OCI-LY7 (cell line): ENCODE measurements at regions not wholly inside any gene's neighbourhood (a gene's known extent, or its start where the extent isn't known, plus 50 kb on each side); places are given as distances from the start of the nearest gene placed in this dataset.

Experiments used
- BruUV-seq: library from RNA; stranded (reverse); fragments of 400-500 nt; replicated peaks from 2 replicates; lab custom pipeline; 2021; lab: Mats Ljungman, UMichigan
- CTCF ChIA-PET: fragments of 300-600 bp; sonication (Branson Sonifier 250); formaldehyde crosslinking; loops from one replicate; lab custom pipeline; 2022; ENCODE audit warnings: antibody characterized with exemption; ENCODE audit not compliant: unreplicated experiment; lab: Charles Lee
- POLR2A ChIA-PET: fragments of 300-600 bp; sonication (Branson Sonifier 250); formaldehyde crosslinking; loops from one replicate; lab custom pipeline; 2022; ENCODE audit warnings: antibody characterized with exemption; lab: Charles Lee
- DNase-seq: peaks from one replicate; pipeline ENCODE4 v3.0.0-alpha.2; 2015; ENCODE audit warnings: low spot score
- H2AFZ ChIP-seq: fragments of 200-600 bp; sonication (generic), shearing (Covaris generic); 2 replicates; pipeline ENCODE4 v1.6.1; 2014; ENCODE audit warnings: mild to moderate bottlenecking, antibody characterized with exemption, low read length, moderate library complexity
- H3K27ac ChIP-seq: fragments of 200-600 bp; sonication (generic); 2 replicates; pipeline ENCODE4 v1.5.1; 2014; ENCODE audit warnings: mixed run types, low read depth, mild to moderate bottlenecking, moderate library complexity, low read length, inconsistent platforms; ENCODE audit not compliant: poor library complexity, severe bottlenecking
- H3K36me3 ChIP-seq: fragments of 200-600 bp; sonication (generic); 2 replicates; pipeline ENCODE4 v1.6.1; 2014; ENCODE audit warnings: mild to moderate bottlenecking, antibody characterized with exemption, low read length, moderate library complexity, mixed read lengths; ENCODE audit not compliant: insufficient read depth
- H3K4me1 ChIP-seq: fragments of 200-600 bp; sonication (generic); 2 replicates; pipeline ENCODE4 v1.5.1; 2014; ENCODE audit warnings: mild to moderate bottlenecking, low read length; ENCODE audit not compliant: insufficient read depth, poor library complexity, severe bottlenecking
- H3K4me2 ChIP-seq: fragments of 200-600 bp; sonication (generic); 2 replicates; pipeline ENCODE4 v1.6.1; 2014; ENCODE audit warnings: mild to moderate bottlenecking, low read length
- H3K4me3 ChIP-seq: fragments of 200-600 bp; sonication (generic); 2 replicates; pipeline ENCODE4 v1.5.1; 2014; ENCODE audit warnings: mild to moderate bottlenecking, low read depth, low read length; ENCODE audit not compliant: poor library complexity, severe bottlenecking
- H3K79me2 ChIP-seq: fragments of 200-600 bp; sonication (generic); 2 replicates; pipeline ENCODE4 v1.6.1; 2016; ENCODE audit warnings: low read depth, mild to moderate bottlenecking, low read length, moderate library complexity, mixed read lengths; ENCODE audit not compliant: insufficient read depth
- H3K9me2 ChIP-seq: fragments of 200-600 bp; sonication (generic); 2 replicates; pipeline ENCODE4 v1.6.1; 2016; ENCODE audit warnings: mild to moderate bottlenecking, low read length, mixed read lengths; ENCODE audit not compliant: insufficient read depth
- H3K9me3 ChIP-seq: fragments of 200-600 bp; sonication (generic); 2 replicates; pipeline ENCODE4 v1.6.1; 2014; ENCODE audit warnings: mild to moderate bottlenecking, mixed run types, low read length, mixed read lengths
- H4K20me1 ChIP-seq: fragments of 200-600 bp; sonication (generic); 2 replicates; pipeline ENCODE4 v1.6.1; 2014; ENCODE audit warnings: mild to moderate bottlenecking, antibody characterized with exemption, low read length, moderate library complexity, mixed read lengths; ENCODE audit not compliant: insufficient read depth
- EZH2phosphoT487 ChIP-seq: fragments of 200-600 bp; sonication (generic); IDR thresholded peaks from 2 replicates; pipeline ENCODE4 v1.6.1; 2018; ENCODE audit warnings: low read depth, borderline replicate concordance, mild to moderate bottlenecking, mixed run types, antibody characterized with exemption, low read length, moderate library complexity, mixed read lengths
- intact Hi-C: fragments of 100-400 bp; cut with micrococcal nuclease; formaldehyde crosslinking; loops from one replicate; pipeline ENCODE4 v1.10.0; 2022; ENCODE audit not compliant: unreplicated experiment
- TF ChIP-seq, protein P1 (sequence below): fragments of 200-600 bp; sonication (generic); conservative IDR thresholded peaks from 2 replicates; pipeline ENCODE4 v1.5.1; 2014; ENCODE audit warnings: mild to moderate bottlenecking, antibody characterized with exemption, low read length, moderate library complexity, mixed read lengths

GRCh38 chr13:53638040-53638439 is 609.4 kb downstream of the OLFM4 start:
- BruUV-seq = no TSS peak

GRCh38 chr13:53642306-53642705 is 613.7 kb downstream of the OLFM4 start:
- Histone ChIP-seq H4K20me1 (no peaks in the 10 kb centered on the region), H3K4me2 (no peak overlapping the region), H2AFZ (no peak overlapping the region), H3K36me3 (no peaks in the 10 kb centered on the region), H3K27ac (no peak overlapping the region), H3K4me1 (no peaks in the 10 kb centered on the region), H3K9me3 (no peaks in the 10 kb centered on the region), H3K79me2 (no peaks in the 10 kb centered on the region), H3K4me3 (no peak overlapping the region), H3K9me2 (no peaks in the 10 kb centered on the region)
- no TSS peak for BruUV-seq
- ChIA-PET POLR2A (interaction anchor here (0.5 kb wide), 1 partner anchor 13 kb away, joined by 3 read pairs; no protein-coding TSS in a partner anchor), CTCF (no interaction called here)
- TF ChIP-seq, protein P1, sequence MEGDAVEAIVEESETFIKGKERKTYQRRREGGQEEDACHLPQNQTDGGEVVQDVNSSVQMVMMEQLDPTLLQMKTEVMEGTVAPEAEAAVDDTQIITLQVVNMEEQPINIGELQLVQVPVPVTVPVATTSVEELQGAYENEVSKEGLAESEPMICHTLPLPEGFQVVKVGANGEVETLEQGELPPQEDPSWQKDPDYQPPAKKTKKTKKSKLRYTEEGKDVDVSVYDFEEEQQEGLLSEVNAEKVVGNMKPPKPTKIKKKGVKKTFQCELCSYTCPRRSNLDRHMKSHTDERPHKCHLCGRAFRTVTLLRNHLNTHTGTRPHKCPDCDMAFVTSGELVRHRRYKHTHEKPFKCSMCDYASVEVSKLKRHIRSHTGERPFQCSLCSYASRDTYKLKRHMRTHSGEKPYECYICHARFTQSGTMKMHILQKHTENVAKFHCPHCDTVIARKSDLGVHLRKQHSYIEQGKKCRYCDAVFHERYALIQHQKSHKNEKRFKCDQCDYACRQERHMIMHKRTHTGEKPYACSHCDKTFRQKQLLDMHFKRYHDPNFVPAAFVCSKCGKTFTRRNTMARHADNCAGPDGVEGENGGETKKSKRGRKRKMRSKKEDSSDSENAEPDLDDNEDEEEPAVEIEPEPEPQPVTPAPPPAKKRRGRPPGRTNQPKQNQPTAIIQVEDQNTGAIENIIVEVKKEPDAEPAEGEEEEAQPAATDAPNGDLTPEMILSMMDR = no peak
- no peak for TF ChIP-seq EZH2phosphoT487
- no peak for DNase-seq
- intact Hi-C loops = no loop called here

More at GRCh38 chr13:53638040-53638439, 609.4 kb downstream of the OLFM4 start:
- H3K9me2 ChIP-seq = no peaks in the 10 kb centered on the region
- no peaks in the 10 kb centered on the region for H3K36me3 ChIP-seq
- H3K27ac ChIP-seq = no peak overlapping the region
- intact Hi-C loops = no loop called here
- H3K4me3 ChIP-seq = no peak overlapping the region
- no peaks in the 10 kb centered on the region for H4K20me1 ChIP-seq
- H3K4me2 ChIP-seq = no peak overlapping the region
- H2AFZ ChIP-seq = no peak overlapping the region
- no peaks in the 10 kb centered on the region for H3K9me3 ChIP-seq
- no peaks in the 10 kb centered on the region for H3K79me2 ChIP-seq
- no peaks in the 10 kb centered on the region for H3K4me1 ChIP-seq
- ChIA-PET CTCF (no interaction called here), POLR2A (no interaction called here)
- TF ChIP-seq EZH2phosphoT487 = no peak
- TF ChIP-seq, protein P1 = no peak
- no peak for DNase-seq

DNA sequence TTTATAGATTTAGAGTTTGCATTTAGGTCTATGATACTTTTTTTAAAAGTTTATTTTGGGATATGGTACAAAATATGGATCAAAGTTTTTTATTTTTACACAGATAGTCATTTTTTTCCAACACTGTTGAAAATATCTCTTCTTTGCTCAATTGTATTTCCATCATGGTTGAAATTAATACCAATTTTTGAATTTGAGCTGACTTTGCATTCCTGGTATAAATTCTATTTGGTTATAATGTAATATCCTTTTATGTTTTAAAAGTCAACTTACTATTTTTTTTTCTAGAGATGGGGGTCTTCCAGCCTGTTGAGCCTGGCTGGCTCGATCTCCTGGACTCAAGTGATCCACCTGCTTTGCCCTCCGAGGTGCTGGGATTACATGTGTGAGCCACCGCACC is 620.1 kb downstream of the OLFM4 start:
- DNase-seq = no peak
- Histone ChIP-seq H3K4me2 (no peak overlapping the region), H3K4me1 (no peaks in the 10 kb centered on the region), H3K36me3 (no peaks in the 10 kb centered on the region), H4K20me1 (no peaks in the 10 kb centered on the region), H3K9me3 (no peaks in the 10 kb centered on the region), H2AFZ (no peak overlapping the region), H3K27ac (no peak overlapping the region), H3K4me3 (no peak overlapping the region), H3K9me2 (no peaks in the 10 kb centered on the region), H3K79me2 (no peaks in the 10 kb centered on the region)
- intact Hi-C loops = no loop called here
- CTCF ChIA-PET = no interaction called here
- BruUV-seq = no TSS peak
- TF ChIP-seq, protein P1 = no peak
- POLR2A ChIA-PET = no interaction called here
